HT1080 (cell line): ENCODE measurements at regions not wholly inside any gene's neighbourhood (a gene's known extent, or its start where the extent isn't known, plus 50 kb on each side); places are given as distances from the start of the nearest gene placed in this dataset. TPM values are rescaled to one million over a fixed set of nuclear protein-coding genes. Genes with fewer than 3 reads are reported as not detected.
"Not testable (repeated sequence)": the region's sequence is repeated elsewhere in the genome, so short reads cannot be mapped to it uniquely, and the experiment has no call there.

Experiments
- DNase-seq: peaks from one replicate; pipeline ENCODE4 v3.0.0-alpha.2; 2015; ENCODE audit warnings: low read depth
- small RNA-seq: library from RNA; depleted of rRNA; stranded (forward); fragments of <200 nt; gene quantifications from one replicate; pipeline ENCODE3, GENCODE V24; 2014

GRCh38 chrX:9377216-9377615 lies 87.6 kb upstream of the TBL1X start:
- DNase-seq, result not testable (repeated sequence)

GRCh38 chrX:9378980-9379696 lies 85.7 kb upstream of the TBL1X start:
- peak; percentile 29 for DNase-seq

- DNase-seq, result peak; percentile 83
Observed at GRCh38 chrX:9379697-9380551, 84.9 kb upstream of the TBL1X start.

- no peak for DNase-seq
Observed at GRCh38 chrX:9383655-9384054, 81.2 kb upstream of the TBL1X start.

GRCh38 chrX:9388450-9388849 lies 76.4 kb upstream of the TBL1X start:
- no peak for DNase-seq

GRCh38 chrX:9390121-9390520 lies 74.7 kb upstream of the TBL1X start:
- DNase-seq, result no peak

- DNase-seq, result no peak
Observed at GRCh38 chrX:9390693-9391368, 74.0 kb upstream of the TBL1X start.

- DNase-seq, result no peak
Observed at GRCh38 chrX:9392445-9392844, 72.4 kb upstream of the TBL1X start.

- DNase-seq, result no peak
Observed at GRCh38 chrX:9393571-9393970, 71.3 kb upstream of the TBL1X start.

GRCh38 chrX:9394212-9394611 lies 70.6 kb upstream of the TBL1X start:
- DNase-seq, result no peak

- DNase-seq, result peak; percentile 50
Observed at GRCh38 chrX:9396930-9397329, 67.9 kb upstream of the TBL1X start.

- DNase-seq, result no peak
Observed at GRCh38 chrX:9401051-9401450, 63.8 kb upstream of the TBL1X start.

GRCh38 chrX:9403374-9403773 lies 61.5 kb upstream of the TBL1X start:
- DNase-seq, result no peak

GRCh38 chrX:9405635-9406034 lies 59.2 kb upstream of the TBL1X start:
- DNase-seq, result not testable (repeated sequence)

GRCh38 chrX:9410889-9411288 lies 54.0 kb upstream of the TBL1X start:
- not testable (repeated sequence) for DNase-seq

GRCh38 chrX:9411682-9412081 lies 53.2 kb upstream of the TBL1X start:
- not testable (repeated sequence) for DNase-seq

GRCh38 chrX:9414416-9414815 lies 50.4 kb upstream of the TBL1X start:
- no peak for DNase-seq

Small RNA genes lying in the stretch of these regions (small RNA-seq; reads per million reads assigned to genes)
- gene AC119618.1, result not detected
- gene RNA5SP499, result not detected
